Endothelial cell of umbilical vein (primary cell): ENCODE measurements at regions not wholly inside any gene's neighbourhood (a gene's known extent, or its start where the extent isn't known, plus 50 kb on each side); places are given as distances from the start of the nearest gene placed in this dataset.

Experiments used
- BruUV-seq: library from RNA; stranded (reverse); fragments of 400-500 nt; replicated peaks from 2 replicates; lab custom pipeline; 2021; lab: Mats Ljungman, UMichigan
- CTCF ChIA-PET: fragments of 300-600, 350-600 bp; sonication (Branson Sonifier 250); formaldehyde crosslinking; loops from one replicate; lab custom pipeline; 2021; ENCODE audit warnings: antibody characterized with exemption, inconsistent platforms; lab: Charles Lee
- POLR2A ChIA-PET: fragments of 300-600, 350-600 bp; sonication (Branson Sonifier 250); formaldehyde crosslinking; loops from one replicate; lab custom pipeline; 2021; ENCODE audit warnings: antibody characterized with exemption, inconsistent platforms; lab: Charles Lee
- DNase-seq: peaks from one replicate; pipeline ENCODE4 v3.0.0-alpha.2; 2011; ENCODE audit warnings: low read depth, low spot score
- FAIRE-seq: peaks from 2 replicates; lab custom pipeline; 2011; peaks lifted over from hg19 to GRCh38; lab: Jason Lieb, UNC
- H2AFZ ChIP-seq: 2 replicates; pipeline ENCODE4 v1.6.0; 2012; ENCODE audit warnings: low read depth, low read length, control low read depth, inconsistent platforms
- H3K27ac ChIP-seq: 2 replicates; pipeline ENCODE4 v1.5.1; 2011; ENCODE audit warnings: low read depth, mild to moderate bottlenecking, control low read depth, low read length, moderate library complexity; ENCODE audit not compliant: insufficient read depth
- H3K27me3 ChIP-seq, 2 experiments: 2 replicates each; pipeline versions ENCODE4 v1.6.0 to v1.6.1; 2011; ENCODE audit warnings: low read length in 2 of 2, mixed read lengths in 1 of 2; ENCODE audit not compliant: control insufficient read depth in 2 of 2, insufficient read depth in 2 of 2
- H3K36me3 ChIP-seq, 2 experiments: 2 replicates in 1 of 2; 3 replicates in 1 of 2; pipeline ENCODE4 v1.5.1; 2011; ENCODE audit warnings: low read length in 2 of 2, mild to moderate bottlenecking in 1 of 2, moderate library complexity in 1 of 2; ENCODE audit not compliant: control insufficient read depth in 2 of 2, insufficient read depth in 2 of 2; ENCODE audit errors: extremely low read depth in 1 of 2
- H3K4me1 ChIP-seq: 3 replicates; pipeline ENCODE4 v1.5.1; 2011; ENCODE audit warnings: mild to moderate bottlenecking, low read length; ENCODE audit not compliant: control insufficient read depth, insufficient read depth; ENCODE audit errors: extremely low read depth
- H3K4me2 ChIP-seq: 2 replicates; pipeline ENCODE4 v1.6.1; 2011; ENCODE audit warnings: low read length, control low read depth, mixed read lengths; ENCODE audit not compliant: insufficient read depth
- H3K4me3 ChIP-seq, 3 experiments: fragments of 200-600 bp in 1 of 3; sonication (generic), shearing (Covaris generic) in 1 of 3; replicated peaks in 1 of 3; 2 replicates each; pipeline ENCODE4 v1.5.1; 2011 to 2016; ENCODE audit warnings: control low read depth in 3 of 3, low read length in 3 of 3, mild to moderate bottlenecking in 2 of 3, inconsistent platforms in 1 of 3, low read depth in 1 of 3, moderate library complexity in 1 of 3; ENCODE audit not compliant: insufficient read depth in 1 of 3
- H3K79me2 ChIP-seq: 2 replicates; pipeline ENCODE4 v1.6.0; 2012; ENCODE audit warnings: low read length, inconsistent platforms; ENCODE audit not compliant: control insufficient read depth, insufficient read depth
- H3K9ac ChIP-seq: replicated peaks from 2 replicates; pipeline ENCODE3; 2011; ENCODE audit warnings: low read length, control low read depth; ENCODE audit not compliant: insufficient read depth; ENCODE audit errors: extremely low read depth
- H3K9me1 ChIP-seq: replicated peaks from 3 replicates; pipeline ENCODE4 v1.6.0; 2011; ENCODE audit warnings: mild to moderate bottlenecking, low read length; ENCODE audit not compliant: control insufficient read depth, insufficient read depth; ENCODE audit errors: extremely low read depth
- H3K9me3 ChIP-seq: replicated peaks from 2 replicates; pipeline ENCODE4 v1.5.1; 2012; ENCODE audit warnings: low read length, inconsistent platforms; ENCODE audit not compliant: control insufficient read depth, insufficient read depth
- H4K20me1 ChIP-seq: replicated peaks from 2 replicates; pipeline ENCODE3; 2011; ENCODE audit warnings: mild to moderate bottlenecking, low read length; ENCODE audit not compliant: control insufficient read depth, insufficient read depth; ENCODE audit errors: extremely low read depth
- CTCF ChIP-seq, 2 donors: IDR thresholded peaks; 1 replicate in 1 of 2; 2 replicates in 1 of 2; pipeline ENCODE4 v1.5.1; 2011; ENCODE audit warnings: low read length in 2 of 2, mild to moderate bottlenecking in 2 of 2, moderate library complexity in 2 of 2, control low read depth in 1 of 2, inconsistent platforms in 1 of 2, low read depth in 1 of 2; ENCODE audit not compliant: insufficient read depth in 1 of 2; ENCODE audit errors: extremely low read depth in 1 of 2
- EZH2 ChIP-seq: IDR thresholded peaks from 2 replicates; pipeline ENCODE4 v1.6.1; 2012; ENCODE audit warnings: borderline replicate concordance, low read depth, mild to moderate bottlenecking, moderate library complexity, low read length, inconsistent platforms; ENCODE audit not compliant: severe bottlenecking
- FOS ChIP-seq: IDR thresholded peaks from 2 replicates; pipeline ENCODE4 v1.6.1; 2011; ENCODE audit warnings: mild to moderate bottlenecking, low read length, moderate library complexity, borderline replicate concordance; ENCODE audit not compliant: insufficient read depth
- GATA2 ChIP-seq: IDR thresholded peaks from 2 replicates; pipeline ENCODE4 v1.7.0; 2011; ENCODE audit warnings: low read depth, mild to moderate bottlenecking, moderate library complexity, mixed read lengths, low read length; ENCODE audit not compliant: insufficient read length, insufficient read depth
- JUN ChIP-seq: IDR thresholded peaks from 2 replicates; pipeline ENCODE4 v1.6.1; 2011; ENCODE audit warnings: borderline replicate concordance, low read depth; ENCODE audit not compliant: insufficient read length, insufficient read depth
- MYC ChIP-seq: IDR thresholded peaks from one replicate; pipeline ENCODE4 v1.6.1; 2011; ENCODE audit warnings: mild to moderate bottlenecking, low read depth, low read length
- POLR2A ChIP-seq: IDR thresholded peaks from 2 replicates; pipeline ENCODE4 v1.6.1; 2012; ENCODE audit warnings: low read depth, mild to moderate bottlenecking, control low read depth, low read length
- POLR2AphosphoS5 ChIP-seq: IDR thresholded peaks from 2 replicates; pipeline ENCODE4 v1.6.1; 2012; ENCODE audit warnings: low read depth, mild to moderate bottlenecking, control low read depth, low read length, moderate library complexity; ENCODE audit not compliant: insufficient read depth
- dilution Hi-C: fragments of 300-500 bp; cut with MboI; formaldehyde crosslinking; loops from one replicate; pipeline ENCODE4 v1.15.0; 2019; ENCODE audit warnings: low sequenced_read_pairs; ENCODE audit not compliant: extremely low pct_ligation_motif_present
- intact Hi-C: fragments of 100-400 bp; cut with micrococcal nuclease; formaldehyde crosslinking; loops from one replicate; pipeline ENCODE4 v1.10.0; 2022
- TF ChIP-seq, protein P1 (sequence below): IDR thresholded peaks from 2 replicates; pipeline ENCODE4 v1.6.1; 2011; ENCODE audit not compliant: insufficient read depth, insufficient read length

DNA sequence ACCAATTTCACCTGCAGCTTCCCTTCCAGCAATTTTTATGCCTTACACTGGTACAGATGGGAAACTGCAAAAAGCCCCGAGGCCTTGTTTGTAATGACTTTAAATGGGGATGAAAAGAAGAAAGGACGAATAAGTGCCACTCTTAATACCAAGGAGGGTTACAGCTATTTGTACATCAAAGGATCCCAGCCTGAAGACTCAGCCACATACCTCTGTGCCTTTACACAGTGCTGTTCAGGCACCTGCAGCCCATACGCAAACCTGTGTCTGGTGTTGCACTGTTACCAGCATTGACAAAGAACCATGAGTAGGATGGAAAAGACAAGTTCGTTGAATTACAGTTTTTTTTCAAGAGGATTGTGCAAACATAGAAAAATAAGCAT is 432.0 kb upstream of the OR4E1 start:
- ChIA-PET CTCF (interaction anchor here (1.0 to 2.2 kb wide), 3 partner anchors 8 to 197 kb away, joined by 3 to 10 read pairs (median 3); no protein-coding TSS in a partner anchor), POLR2A (no interaction called here)
- H3K9me1 ChIP-seq: no peaks in the 10 kb centered on the region
- no peaks in the 10 kb centered on the region for H3K36me3 ChIP-seq
- H3K4me2 ChIP-seq: no peak overlapping the region
- no peaks in the 10 kb centered on the region for H3K4me1 ChIP-seq
- no peak overlapping the region for H3K27ac ChIP-seq
- intact Hi-C loops (no loop called here), dilution Hi-C loops (no loop called here)
- no peak overlapping the region for H2AFZ ChIP-seq
- no peak overlapping the region for H3K9ac ChIP-seq
- no peaks in the 10 kb centered on the region for H4K20me1 ChIP-seq
- H3K27me3 ChIP-seq: no peaks in the 10 kb centered on the region
- TF ChIP-seq GATA2 (no peak), FOS (no peak), EZH2 (no peak), POLR2AphosphoS5 (no peak), JUN (no peak), CTCF (IDR thresholded peaks at IDR 0.05; ENCODE audit: extremely low read depth in 1 of 2, insufficient read depth in 1 of 2, low read depth in 1 of 2, low read length in 2 of 2) (no peak), MYC (no peak), POLR2A (no peak)
- TF ChIP-seq, protein P1, sequence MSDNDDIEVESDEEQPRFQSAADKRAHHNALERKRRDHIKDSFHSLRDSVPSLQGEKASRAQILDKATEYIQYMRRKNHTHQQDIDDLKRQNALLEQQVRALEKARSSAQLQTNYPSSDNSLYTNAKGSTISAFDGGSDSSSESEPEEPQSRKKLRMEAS: no peak
- FAIRE-seq: no peak
- H3K9me3 ChIP-seq: no peaks in the 10 kb centered on the region
- DNase-seq: no peak
- H3K4me3 ChIP-seq: no peak overlapping the region
- no TSS peak for BruUV-seq
- no peaks in the 10 kb centered on the region for H3K79me2 ChIP-seq
